HCEC 1CT (cell line): ENCODE measurements at regions not wholly inside any gene's neighbourhood (a gene's known extent, or its start where the extent isn't known, plus 50 kb on each side); places are given as distances from the start of the nearest gene placed in this dataset.

Experiments
- DNase-seq: peaks from one replicate; pipeline ENCODE4 v3.0.0-alpha.2; 2017

DNA sequence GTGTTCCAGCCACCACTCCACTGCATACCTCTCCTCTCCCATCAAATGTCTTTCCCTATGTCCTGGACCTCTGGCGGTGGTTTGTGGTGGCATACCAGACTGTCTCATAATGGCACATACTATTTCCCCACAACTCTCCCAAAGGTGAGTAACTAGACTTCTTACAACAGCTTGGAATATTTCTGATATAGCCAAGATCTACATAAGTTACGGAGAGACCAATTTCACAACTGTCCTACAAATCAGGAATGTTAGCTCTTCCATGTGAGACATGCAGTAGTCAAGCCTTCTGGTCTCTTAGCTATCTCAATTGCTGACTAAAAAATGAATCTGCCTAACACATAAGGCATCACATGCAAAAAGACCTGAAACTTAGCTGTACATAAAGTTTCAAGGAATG, 588.9 kb downstream of the RNF144B start:
- no peak for DNase-seq

DNA sequence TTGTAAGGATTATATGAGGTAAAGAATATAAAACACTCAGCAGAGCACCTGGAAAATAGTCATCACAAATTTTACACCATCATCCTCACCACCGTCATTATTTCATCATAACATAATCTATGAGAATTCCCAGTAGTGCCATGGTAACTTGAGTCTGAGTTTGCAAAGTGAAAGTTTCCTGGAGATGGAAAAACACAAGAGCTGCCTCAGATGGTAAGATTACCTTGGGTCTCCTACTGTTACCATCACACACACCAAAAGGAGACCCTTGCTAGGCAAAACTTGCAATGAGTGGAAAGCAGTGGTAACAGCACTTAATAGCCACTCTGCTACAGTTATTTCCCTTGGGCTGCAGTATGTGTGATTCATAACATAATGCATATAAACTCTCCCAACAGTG, 589.8 kb downstream of the RNF144B start:
- no peak for DNase-seq

DNA sequence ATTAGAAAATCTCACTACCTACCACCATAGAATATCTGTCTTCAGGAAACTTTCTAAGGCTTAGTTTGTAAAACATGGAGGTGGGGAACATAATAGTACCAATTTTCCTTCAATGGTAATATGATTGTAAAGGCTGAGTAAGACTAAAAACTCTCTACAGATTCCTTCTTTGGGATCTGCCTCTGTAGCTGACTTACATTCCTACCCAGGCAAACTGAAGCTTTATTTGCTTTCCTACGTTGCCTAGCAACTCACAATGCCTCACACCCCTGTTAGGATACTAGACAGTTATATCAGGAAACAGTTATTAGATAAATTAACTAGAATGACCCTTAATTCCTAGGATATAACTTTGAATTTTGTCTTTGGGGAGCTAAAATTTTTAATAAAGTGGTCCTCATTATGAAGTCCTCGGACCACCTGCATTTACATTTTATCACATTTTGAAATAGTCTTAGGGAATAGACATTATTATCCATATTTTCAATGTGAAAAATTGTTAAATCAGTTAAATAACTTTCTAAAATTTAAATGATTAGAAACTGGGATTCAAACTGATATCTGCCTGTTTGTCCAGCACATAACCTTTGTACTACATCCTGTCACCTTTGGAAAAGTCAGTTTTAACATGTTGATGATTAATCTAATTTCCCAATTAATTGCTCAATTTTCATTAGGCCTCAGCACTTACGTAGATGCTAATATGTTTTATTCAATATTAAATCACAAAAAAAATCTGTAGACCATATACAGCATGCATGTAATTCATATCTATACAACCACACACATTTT, 591.4 kb downstream of the RNF144B start:
- DNase-seq, result no peak

DNA sequence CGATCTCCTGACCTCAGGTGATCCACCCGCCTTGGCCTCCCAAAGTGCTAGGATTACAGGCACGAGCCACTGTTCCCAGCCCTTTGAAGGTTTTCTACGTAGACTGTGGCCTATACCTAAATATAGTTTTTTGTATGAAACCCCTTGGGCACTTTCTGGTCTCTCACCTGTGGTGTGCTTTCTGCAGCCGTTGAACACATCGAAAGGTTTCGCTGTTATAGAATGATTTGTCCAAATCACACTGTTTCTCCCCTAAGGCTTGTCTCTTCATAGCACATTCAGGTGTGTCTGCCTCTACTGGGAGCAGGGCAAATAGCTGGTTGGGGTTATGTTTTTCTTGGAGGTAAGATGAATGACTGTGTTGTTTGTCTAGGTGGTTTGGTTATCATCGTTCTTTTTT, 597.9 kb downstream of the RNF144B start:
- DNase-seq, result no peak

DNA sequence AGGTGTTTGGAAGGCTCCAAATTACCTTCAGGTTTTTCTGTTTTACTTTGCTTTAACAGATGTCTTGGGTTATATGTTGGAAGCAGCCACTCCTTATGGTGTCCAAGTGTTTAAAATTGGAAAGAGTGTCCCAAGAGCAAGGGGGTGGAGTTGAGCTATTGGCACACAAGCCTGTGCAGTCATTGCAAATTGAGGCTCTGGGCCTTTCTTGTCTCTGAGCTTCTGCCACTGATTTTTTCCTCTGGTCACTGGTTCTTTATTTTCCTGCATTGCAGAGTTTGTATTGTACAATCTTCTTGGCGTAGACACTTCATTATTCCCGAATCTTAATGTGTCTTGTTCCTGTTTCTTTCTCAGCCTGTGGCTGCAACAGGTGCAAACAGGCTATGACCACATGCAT, 598.8 kb downstream of the RNF144B start:
- no peak for DNase-seq

DNA sequence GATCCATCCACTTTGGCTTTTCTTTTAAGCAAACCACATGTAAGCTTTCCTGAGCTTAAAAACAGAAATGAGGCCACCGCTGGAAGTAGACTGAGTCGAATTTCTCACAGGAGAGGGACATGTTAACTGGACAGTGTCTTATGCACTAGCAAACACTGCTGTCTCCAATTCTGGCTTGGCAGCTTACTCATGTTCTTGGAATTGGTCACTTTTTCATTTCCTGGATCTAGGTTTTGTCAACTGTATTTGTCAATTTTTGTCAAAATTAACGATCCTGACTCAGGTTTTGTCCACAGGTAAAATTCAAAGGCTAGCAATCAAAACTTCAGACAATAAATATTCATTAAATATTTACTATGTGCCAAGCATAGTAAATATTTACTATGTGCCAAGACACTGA, 601.5 kb downstream of the RNF144B start:
- DNase-seq, result no peak

DNA sequence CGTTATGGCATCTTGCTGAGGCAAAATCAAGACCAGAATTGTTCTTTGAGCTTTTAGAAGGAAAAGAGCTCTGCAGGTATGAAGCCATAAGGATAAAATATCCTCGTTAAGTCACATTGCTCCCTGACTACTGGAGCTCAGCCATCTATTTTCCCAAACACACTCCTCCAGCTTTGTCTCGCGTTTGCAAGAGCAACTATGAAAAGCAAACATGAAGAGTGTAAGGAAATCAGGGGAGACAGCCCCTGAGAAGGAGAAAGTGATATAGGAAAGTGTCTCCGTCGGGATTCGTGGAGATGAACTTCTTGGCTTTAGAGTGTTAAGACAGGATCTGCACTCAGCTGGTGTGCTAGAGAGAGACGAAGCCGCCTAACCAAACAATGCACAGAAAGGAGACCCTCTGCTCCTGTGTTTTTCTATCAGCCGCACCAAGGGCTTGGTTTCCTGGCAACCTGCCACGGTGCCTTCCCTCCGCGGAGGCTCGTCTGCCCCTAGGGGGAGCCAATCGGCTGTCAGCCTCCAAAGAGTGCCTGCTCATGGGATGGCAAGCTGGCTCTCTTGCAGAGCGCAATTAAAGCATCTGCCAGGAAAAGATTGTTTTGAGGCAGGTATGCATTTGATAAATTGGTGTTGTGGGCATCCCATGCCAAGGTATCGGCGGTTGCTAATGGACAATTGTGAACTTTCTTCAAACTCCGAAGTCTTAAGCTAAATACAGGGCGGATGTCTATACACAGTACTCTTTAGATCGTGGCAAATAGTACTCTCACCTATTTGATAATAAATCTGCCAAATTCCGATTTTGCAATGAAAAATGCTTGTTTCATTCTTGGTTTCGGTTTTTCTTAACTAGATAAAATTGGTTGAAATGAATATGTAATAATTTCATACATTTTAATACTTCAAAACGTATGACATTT, 603.2 kb downstream of the RNF144B start:
- no peak for DNase-seq

DNA sequence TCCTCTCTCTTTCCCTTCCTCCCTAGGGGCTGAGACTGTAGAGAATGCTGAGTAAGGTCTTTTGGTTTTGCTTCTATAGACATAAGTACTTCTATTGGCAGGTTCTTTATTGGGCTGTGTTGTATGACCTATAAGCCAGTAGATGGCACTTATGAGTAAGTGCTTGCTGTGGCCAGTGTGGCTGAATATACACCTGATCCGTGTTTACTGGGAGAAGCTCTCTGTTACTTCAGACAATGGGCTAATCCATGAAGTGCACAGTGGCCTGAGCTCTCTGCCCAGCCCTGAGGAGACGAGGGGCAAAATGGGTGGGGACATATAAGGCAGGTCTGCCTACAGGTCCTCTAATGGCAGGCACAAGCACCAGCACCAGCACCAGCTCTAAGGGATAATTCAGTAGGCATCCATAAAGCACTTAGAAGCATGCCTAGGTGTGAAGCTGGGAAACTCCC, 610.3 kb downstream of the RNF144B start:
- no peak for DNase-seq

DNA sequence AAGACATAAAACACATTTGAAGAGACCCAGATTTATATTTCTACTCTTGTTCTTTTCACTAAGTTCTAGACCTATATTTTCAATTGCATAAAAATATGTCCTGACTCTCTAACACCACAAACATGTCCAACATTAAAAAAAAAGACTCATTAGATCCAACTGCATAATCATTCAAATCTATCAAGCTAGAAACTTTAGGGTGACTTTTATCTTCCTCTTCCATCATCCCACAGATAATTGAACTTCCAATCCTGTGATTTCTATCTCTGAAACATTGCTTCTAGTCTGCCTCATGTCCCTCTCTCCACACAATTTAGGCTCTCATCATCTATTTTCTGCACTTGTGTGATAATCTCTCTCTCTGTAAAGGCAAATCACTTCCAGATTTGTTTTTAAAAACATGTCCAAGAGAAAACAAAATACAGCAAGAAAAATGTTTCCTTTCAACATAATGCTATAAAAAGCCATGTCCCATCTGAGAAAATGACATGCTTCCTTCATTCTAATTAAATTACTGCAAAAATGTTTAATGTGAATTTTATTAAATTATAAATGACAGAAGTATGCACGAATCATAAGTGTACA, 615.9 kb downstream of the RNF144B start:
- no peak for DNase-seq

DNA sequence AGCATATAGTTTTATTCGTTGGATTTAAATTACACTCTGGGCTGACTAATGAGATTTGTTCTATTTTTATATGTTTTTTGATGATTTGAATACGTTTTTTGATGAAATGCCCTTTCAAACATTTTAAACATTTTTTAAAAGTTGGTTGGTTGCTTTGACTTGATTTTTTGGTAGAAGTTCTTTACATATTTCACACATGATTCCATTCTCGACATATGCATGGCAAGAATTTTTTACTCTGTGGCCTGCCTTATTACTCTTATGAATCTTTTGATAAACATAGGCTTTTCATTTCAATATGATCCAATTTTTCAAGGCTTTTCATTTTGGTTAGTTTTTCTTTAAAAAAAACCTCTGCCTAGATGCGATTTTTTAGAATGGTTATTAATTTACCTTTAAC, 617.0 kb downstream of the RNF144B start:
- DNase-seq, result no peak

DNA sequence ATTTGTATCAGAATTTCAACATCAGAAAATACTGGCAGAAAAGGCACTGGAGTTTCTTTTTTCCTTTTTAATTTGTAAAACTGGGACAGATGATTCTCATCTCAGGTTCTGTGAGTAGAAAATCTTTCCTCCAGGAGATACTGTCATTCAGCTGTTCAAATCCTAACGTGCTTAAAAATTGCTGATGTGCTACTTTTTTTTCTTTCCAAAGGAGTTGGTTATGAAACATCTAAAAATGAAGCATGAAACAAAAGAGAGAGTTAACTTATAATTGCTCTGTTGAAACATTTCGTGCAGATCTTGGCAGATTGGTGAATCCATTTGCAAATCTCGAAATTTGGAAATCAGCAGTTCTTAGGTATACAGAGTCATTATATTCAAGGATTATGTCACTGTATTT, 622.6 kb downstream of the RNF144B start:
- no peak for DNase-seq

DNA sequence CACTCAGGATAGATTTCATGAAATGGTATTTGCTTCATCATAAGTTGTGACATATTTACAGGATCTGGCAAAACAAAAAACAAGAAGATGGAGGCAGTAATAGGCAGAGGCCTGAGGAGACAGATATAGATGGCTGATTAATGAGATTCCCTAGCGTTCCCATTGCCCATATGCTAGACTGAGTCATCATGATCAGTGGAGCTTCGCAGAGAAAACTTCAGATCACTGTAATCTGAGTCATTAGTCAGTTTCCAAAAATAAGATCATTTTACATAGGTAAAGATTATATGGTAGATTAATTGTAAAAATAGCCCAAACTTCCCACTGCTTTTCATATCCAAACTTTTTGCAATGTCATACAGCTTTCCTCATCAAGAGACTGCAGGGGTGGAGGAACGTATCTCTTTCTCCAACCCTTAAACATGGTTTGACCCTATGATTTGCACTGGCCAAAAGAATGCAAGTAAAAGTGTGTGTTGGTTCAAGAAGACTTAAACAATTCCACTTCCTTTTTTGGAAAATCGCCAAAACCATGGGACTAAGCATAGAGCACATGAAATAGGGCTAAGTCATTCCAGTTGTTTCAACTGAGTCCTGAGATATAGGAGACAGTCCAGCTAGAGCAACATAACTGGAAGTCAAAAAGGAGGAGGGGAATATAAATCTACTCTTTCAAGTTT, 626.0 kb downstream of the RNF144B start:
- DNase-seq, result no peak

DNA sequence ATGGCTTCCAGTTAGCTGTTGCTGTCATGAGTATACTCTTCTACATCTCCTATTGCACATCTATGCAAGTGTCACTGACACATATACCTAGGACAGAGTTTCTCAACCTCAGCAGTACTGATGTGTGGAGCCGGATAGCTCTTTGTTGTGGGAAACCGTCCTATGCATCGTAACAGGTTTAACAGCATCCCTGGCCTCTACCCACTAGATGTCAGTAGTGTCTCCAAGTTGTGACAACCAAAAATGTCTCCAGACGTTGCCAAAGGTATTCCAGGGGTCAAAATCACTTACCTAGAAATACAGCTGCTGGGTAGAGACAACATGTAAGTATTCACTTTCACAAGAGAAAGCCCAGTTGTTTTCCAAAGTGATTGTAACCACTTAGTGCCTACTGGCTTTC, 637.6 kb downstream of the RNF144B start:
- no peak for DNase-seq

DNA sequence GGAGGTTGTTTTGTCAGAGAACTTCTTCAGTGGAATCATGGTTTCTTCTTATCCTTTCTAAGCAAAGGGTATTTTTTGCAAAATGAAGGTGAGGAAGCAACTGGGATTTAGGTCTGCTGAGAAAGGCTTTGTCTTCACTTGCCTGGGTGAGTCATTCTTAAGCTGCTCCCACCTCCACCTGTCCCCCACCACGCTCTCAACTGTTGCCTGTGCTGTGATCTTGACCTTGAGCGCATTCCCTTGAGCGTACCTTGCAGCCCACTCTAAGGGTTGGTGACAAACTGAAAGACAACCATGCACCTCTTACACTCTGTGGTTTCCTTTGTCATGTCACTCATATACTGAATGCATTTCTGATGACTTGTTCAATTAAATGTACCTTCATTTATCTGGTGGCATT, 641.1 kb downstream of the RNF144B start:
- no peak for DNase-seq

DNA sequence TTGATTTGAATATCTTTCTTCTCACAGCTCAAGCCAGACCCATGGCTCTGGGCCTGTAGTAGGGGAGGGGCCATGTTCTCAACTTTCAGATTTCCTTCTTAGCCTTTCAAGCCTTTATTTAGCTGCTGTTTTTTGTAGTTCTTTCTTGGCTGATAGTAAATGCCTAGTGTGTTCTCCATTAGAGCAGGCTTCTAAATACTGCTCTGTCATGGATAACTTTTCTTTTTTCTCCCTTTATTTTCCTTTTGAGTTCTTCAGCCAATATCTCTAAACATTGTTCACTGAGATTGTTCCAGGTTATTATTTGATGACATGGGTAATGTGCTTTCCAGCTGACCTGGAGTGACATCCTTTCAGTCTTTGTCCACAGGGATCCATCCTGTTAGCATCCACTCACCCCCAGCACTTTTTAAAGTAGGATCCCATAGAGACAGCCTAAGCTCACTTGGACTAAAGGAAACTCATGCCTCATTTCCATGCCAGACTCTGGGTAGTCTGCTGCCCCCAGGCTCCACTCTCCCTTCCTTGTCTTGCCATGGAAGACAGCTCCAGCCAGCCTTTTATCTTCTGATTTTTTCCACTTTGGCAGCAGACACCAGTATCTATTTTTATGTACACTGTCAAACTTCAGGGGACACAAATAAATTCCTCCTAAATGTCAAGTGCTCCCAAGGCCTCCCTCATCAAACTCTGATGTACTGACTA, 645.6 kb downstream of the RNF144B start:
- DNase-seq, result no peak

DNA sequence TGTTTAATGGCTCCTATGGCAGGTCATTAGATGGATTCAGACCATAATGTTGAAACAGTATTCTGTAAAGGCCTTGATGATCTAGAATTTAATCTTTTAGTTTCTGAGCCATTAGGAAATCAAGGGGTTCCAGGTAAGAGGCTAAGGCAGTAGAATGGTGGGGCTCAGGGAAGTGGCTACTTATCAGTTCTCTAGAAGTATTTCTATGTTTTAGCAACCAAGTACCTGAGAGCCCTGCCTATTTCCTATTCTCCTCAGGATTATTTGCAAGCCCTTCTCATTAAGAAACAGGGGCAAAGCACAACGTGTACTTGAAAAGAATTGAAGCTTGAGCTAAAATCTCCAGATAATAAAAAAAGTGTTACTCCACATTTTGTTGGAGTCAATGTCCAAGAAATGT, 646.5 kb downstream of the RNF144B start:
- no peak for DNase-seq

DNA sequence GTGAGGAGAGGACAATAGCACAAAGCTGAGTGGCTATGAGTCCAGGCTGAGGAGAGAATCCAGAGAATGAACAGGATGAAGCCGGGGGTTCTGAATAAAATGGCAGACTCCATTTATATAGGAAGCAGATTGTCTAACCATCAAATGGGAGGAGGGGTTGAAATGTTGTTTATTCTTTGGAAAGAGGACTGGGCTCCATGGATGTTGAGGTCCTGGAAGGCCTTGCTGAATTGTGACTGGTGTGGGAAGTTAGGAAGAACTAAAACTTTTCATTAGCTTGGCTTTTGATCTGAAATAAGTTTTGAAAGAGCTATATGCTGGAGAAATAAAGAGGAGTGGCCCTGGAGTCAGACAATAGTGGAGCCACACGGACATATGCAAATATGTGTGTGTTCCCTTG, 647.8 kb downstream of the RNF144B start:
- DNase-seq, result no peak

DNA sequence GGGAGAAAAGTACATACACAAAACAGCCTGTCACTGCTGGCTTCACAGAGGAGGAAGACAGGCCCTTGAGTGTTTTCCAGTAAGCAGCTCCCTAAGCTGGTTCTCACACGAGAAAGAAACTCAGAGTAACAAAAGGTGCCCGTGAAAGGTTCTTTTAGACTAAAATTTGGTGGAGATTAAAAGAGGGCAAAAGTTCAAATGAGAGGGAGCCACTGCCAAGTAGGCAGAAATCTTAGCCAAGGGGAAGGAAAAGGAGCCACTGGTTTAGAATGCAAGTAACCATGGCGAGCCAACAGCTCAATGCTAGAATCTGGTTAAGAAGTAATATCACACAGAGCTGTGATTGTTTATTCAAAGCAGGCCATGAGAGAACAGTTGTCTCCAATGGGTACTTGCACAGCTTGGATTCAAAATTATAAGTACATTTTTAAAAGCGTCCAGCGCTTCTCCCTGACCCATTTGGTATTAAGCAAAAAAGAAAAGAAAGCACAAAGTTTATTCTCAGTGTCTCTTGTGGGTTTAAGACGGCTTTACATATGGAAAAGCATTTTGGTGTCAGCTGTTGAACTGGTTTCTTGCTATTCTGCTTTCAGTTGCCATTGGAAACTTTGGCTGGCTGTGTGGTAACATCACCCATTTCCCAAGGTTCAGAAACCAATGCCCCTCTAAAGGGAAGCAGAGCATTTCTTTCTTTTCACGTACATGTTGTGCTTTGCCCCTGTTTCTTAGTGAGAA, 648.5 kb downstream of the RNF144B start:
- DNase-seq, result no peak

DNA sequence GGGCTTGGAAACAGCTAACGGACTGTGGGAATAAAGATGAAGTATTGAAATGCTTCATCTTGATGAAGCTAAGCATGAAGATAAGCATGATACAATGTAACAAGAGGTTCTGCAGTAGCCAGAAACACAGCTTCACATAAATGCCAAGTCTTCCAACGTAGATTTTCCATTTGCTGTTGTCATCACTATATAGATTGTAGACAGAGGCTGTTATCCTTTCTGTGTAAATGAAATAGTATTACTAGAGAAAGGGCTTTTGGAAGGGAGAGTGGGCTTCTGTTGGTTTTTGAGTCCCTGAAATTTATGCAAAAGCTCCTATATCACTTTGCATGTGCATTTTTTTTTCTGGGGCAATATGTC, 649.0 kb downstream of the RNF144B start:
- no peak for DNase-seq

DNA sequence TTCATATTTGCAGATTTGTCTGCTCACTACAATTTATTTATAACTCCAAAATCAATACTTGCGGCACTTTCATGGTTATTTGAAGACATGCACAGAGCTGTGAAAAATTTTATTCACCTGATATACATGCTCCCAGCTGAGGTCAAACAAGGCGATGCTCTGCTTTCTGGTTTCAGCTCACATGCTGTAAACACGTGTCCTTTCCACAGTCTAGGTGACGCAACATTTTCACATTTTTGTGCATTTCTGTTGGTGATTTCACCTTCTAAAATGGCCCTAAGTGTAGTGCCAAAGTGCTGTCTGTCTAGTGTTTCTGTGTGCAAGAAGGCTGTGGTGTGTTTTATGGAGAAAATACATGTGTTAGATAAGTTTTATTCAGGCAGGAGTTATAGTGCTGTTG, 650.5 kb downstream of the RNF144B start:
- DNase-seq, result no peak

DNA sequence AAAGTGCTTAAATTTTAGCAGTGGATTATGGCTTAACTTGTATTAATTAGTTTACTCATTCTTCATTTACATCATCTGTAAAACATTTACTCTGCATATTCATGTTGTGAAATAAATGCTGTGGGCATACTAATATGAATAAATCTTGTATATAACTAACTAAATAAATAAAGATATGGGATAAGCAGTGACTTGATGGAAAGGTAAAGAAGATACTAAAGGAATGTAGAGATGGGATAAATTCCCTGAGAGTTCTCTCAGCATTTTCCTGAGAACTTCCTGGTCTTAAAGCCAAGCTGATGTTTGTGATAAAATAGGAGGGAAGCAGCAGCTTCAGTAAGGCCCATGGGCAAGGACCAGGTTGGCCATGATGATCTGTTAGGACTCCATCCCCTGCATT, 652.1 kb downstream of the RNF144B start:
- DNase-seq, result no peak

DNA sequence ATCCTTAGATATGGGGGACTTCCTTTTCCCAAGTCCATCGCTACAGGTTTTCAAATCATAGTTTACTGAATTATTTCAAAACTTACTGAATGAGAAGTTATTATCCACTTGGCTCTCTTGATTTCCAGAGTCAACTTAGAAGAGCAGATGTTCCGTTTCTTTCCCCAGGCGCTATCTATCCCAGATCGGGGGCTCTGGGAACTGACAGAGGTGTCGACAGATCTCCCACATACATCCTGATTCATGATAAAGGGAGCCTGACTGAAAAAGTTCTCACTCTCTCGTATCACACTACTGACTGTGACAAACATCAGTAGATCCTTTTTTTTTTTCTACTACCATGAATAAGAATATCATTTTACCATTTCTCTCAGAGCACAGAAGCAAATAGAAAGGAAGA, 654.8 kb downstream of the RNF144B start:
- no peak for DNase-seq
